GM12873 (cell line): ENCODE measurements at regions not wholly inside any gene's neighbourhood (a gene's known extent, or its start where the extent isn't known, plus 50 kb on each side); places are given as distances from the start of the nearest gene placed in this dataset.

ENCODE experiments used
- TF ChIP-seq, protein P1 (sequence below): IDR thresholded peaks from 2 replicates; pipeline ENCODE4 v1.5.1; 2012; ENCODE audit warnings: low read depth, mild to moderate bottlenecking, moderate library complexity, low read length, control low read depth; ENCODE audit not compliant: insufficient read depth; ENCODE audit errors: missing control alignments

DNA sequence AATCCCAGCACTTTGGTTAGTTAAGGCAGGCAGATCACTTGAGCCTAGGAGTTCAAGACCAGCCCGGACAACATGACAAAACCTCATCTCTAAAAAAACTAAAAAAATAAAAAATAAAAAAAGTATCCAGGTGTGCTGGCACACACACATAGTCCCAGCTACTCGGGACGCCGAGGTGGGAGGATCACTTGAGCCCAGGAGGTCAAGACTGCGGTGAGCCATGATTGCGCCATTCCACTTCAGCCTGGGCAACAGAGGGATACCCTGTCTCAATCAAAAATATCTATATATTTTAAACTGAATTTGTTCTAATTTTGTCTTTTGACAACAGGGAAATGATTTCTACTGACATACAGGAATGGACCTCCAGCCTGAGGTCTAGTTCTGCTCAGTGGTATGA lies 73.3 kb upstream of the MBOAT2 start:
- TF ChIP-seq, protein P1, sequence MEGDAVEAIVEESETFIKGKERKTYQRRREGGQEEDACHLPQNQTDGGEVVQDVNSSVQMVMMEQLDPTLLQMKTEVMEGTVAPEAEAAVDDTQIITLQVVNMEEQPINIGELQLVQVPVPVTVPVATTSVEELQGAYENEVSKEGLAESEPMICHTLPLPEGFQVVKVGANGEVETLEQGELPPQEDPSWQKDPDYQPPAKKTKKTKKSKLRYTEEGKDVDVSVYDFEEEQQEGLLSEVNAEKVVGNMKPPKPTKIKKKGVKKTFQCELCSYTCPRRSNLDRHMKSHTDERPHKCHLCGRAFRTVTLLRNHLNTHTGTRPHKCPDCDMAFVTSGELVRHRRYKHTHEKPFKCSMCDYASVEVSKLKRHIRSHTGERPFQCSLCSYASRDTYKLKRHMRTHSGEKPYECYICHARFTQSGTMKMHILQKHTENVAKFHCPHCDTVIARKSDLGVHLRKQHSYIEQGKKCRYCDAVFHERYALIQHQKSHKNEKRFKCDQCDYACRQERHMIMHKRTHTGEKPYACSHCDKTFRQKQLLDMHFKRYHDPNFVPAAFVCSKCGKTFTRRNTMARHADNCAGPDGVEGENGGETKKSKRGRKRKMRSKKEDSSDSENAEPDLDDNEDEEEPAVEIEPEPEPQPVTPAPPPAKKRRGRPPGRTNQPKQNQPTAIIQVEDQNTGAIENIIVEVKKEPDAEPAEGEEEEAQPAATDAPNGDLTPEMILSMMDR, result no peak

GRCh38 chr2:9076210-9076609 lies 72.7 kb upstream of the MBOAT2 start:
- TF ChIP-seq, protein P1, result no peak

- TF ChIP-seq, protein P1, result no peak
Observed at GRCh38 chr2:9074930-9075329, 71.4 kb upstream of the MBOAT2 start.

GRCh38 chr2:9071584-9072124 lies 68.2 kb upstream of the MBOAT2 start:
- TF ChIP-seq, protein P1, result no peak

GRCh38 chr2:9071032-9071431 lies 67.5 kb upstream of the MBOAT2 start:
- TF ChIP-seq, protein P1, result no peak

- TF ChIP-seq, protein P1, result no peak
Observed at GRCh38 chr2:9069543-9069942, 66.1 kb upstream of the MBOAT2 start.

GRCh38 chr2:9065901-9066300 lies 62.4 kb upstream of the MBOAT2 start:
- TF ChIP-seq, protein P1, result no peak
